ENCODE measurements at regions not wholly inside any gene's neighbourhood (a gene's known extent, or its start where the extent isn't known, plus 50 kb on each side); places are given as distances from the start of the nearest gene placed in this dataset.

- DNase-seq: peak; percentile 71
Measured at GRCh38 chr7:130912862-130913638, 179.0 kb upstream of the KLF14 start.

- DNase-seq: no peak
Measured at GRCh38 chr7:130913639-130914553, 179.9 kb upstream of the KLF14 start.

DNA sequence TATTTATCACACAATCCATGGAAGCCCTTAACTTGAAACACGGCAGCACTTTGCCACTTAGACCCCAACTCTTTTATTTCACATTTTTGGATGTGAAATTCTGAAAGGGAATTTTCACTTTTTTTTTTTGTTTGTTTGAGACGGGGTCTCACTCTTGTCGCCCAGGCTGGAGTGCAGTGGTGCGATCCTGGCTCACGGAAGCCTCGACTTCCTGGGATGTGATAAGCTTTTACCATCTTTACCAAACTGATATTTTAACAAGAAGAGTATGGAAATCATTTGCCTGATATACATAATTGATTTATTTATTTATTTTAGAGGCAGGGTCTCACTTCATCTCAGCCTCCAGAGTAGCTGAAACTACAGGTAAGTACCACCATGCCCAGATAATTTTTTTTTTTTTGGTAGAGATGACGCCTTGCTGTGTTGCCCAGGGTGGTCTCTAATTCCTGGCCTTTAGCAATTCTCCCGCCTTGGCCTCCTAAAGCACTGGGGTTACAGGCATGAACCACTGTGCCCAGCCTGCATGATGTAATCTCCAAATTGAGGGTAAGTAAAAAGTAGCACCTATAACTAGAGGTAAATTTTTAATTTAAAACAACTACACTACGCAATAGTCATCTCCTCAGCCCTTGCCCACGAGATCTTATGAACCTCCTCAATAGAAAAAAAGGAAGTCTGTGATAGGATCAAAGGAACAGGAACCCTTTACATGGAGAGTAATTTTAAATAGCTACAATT, 180.7 kb upstream of the KLF14 start:
- no peak for DNase-seq

DNA sequence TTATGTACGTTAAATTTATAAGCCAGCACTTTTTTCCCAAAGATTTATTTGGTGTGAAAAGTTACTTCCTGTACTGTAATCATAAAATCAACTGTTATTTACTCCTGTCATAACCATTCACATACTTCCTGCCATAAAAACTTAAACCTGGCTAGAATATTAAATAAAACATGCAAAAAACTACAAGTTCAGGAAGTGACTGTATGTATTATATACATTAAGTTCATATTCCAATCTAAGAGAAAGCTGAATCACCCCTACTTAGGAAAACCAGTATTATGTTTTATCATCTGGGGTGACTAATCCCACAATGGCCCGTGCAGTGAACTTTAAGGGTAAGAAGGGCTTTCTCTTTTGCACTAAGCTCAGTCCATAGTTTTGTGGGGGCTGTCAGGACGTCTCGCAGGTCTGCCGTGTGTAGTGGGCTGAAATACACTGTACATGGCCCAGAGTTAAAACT, 183.7 kb upstream of the KLF14 start:
- DNase-seq: no peak

DNA sequence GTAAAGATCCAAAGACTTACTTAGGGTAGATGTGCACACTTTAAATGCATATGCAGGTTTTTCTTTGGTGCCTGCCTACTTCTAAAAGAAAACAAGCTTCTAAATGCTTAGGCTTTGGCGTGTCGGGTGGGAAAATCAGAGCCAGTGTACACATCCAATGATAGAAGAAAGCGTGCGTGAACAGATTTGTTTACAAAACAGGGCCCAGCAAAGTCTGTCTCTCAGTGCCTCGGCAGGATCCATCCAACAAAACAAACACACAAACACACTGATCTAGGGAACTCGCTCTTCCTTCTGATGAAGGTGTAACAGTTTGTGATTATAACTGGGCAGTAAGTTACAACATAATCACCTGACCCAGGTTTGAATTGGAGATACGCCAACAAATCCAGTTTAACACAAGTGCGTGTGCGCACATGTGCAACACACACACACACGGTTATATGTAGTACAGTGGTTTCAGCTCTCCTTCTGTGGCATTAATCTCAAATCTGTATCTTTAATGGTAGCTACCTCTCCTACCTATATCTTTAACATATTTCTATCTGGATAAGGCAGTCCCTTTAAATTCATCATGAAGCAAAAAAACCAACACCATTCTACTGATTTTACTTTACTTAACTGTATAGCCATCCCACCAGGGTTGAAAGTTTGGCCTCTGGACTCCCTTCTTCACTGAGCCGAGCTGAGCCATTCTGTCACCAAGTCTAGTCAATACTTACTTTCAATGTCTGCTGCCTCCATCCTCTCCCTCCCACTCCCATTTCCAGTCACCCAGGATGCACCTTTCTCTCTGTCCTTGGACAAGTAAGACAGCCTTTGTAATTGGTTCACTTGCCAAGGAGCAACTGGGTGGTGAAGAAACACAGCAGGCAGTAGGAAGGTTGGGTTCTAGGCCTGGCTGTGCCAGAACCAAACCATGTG, 184.4 kb upstream of the KLF14 start:
- DNase-seq: no peak

DNA sequence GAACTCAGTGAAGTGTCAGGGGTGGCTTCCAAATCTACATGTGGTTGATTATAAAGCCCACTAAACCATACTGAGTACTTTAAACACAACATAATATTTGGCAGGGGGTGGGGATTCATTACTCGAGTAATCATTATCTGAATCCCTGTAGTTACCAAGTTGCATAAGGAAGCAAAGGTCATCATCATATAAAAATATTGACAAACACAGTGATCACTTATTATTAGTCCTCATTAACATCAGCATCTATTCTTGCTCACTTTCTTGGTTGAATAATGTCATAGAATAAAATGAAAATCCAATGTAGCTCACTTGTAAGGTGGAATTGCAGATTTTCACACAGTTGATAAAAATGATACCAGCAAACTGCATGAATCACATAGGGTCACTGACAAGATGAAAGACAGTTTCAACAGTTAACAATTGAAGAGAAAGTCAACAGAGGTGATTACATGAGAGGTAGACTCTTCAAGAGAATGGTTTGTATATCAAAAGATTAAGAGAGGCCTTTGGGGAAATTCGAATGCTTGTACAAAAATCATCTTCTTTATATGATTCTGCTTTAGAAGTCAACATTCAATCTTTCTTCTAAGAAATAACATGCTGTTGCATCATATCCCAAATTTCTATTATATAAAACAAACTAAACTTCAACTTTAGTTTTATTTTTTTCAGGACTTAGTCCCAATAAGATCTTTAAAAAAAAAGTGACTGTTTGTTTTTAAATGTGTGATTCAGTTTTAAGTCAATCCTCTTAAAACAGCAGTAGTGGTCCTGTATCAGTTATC, 185.5 kb upstream of the KLF14 start:
- DNase-seq: no peak

- DNase-seq: no peak
Measured at GRCh38 chr7:130920122-130920521, 186.1 kb upstream of the KLF14 start.

GRCh38 chr7:130921391-130922180, 187.6 kb upstream of the KLF14 start:
- no peak for DNase-seq

DNA sequence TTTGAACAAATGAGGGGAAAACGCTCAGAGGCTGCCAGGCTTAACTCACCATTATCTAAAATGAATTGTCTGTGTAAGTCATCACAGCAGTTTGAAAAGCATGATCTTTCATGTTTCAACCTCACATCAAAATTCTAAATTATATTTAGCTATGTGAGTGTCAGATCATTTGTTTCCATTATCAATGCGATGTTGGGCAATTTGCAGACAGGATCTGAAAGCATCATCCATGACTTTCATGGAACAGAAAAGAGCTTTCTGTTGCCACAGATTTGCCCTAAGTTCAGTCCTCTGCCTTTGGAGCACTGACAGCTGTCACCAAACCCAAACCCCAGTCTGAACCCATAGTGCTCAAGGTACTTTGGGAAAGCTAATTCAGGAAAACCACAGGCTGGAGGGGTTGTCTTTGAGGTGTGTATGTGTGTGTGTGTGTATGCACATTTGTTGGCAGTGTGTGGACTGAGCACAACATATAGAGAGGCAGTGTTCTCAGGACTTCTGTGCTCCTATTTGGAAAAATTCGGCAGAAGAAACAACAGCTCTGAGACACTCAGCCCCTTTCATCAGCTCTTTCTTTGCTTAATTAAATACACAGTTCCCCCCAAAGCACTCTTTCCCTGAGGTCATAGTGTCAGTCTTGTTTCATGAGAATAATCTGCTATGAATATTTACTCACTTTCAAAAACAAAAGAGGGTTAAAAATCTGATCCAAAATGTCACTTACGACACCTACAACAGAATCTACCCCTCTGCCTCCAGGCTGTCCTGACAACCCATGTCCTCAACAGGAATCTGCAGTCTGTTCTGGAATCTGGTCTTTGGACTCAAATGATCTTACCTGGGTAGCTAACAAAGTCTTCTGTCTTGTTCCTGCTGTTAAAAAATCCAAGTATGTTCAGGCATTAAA, 188.5 kb upstream of the KLF14 start:
- DNase-seq: no peak

- no peak for DNase-seq
Measured at GRCh38 chr7:130923365-130923764, 189.4 kb upstream of the KLF14 start.

DNA sequence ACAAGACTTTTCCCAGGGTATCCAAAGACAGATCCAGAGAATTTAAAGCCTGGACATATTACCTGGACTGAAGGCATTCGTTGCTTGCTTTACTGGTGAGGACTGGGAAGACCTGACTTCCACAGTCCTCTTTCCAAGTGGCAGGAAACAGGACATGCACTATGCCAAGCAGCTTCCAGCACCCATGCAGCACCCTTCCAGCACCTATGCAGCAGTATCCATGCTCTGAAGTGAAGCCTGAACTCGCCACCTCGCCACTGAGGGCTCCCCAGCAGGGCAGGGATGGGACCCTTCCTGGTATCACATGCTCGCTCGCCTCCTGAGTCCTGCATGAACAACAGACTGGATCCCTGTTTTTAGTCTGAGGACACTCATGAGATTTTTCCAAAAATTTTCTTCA, 189.9 kb upstream of the KLF14 start:
- DNase-seq: no peak

DNA sequence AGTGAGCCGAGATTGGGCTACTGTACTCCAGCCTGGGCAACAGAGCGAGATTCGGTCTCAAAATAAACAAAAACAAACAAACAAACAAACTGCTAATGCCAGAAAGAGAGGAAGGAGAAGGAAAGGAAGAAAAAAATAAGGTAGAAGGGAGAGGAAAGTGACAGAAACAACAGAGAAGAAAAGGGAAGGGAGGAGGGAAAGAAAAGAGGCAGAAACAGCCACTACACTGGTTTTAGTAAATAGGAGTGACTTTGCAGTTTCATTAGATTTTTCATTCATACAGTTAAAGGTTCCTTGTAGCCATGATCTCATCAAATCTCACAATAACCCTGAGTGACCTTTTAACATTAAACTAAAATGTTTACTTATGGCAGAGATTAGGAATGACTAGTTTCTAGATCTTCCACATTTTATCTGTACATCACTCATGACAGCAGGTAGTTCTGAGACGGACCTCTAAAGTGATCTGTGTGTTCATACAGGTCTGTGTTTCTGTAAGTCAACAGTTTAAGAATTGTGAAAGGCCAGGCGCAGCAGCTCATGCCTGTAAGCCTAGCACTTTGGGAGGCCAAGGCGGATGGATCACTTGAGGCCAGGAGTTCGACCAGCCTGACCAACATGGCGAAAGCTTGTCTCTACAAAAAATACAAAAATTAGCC, 191.3 kb upstream of the KLF14 start:
- no peak for DNase-seq

GRCh38 chr7:130926001-130926691, 192.1 kb upstream of the KLF14 start:
- no peak for DNase-seq

DNA sequence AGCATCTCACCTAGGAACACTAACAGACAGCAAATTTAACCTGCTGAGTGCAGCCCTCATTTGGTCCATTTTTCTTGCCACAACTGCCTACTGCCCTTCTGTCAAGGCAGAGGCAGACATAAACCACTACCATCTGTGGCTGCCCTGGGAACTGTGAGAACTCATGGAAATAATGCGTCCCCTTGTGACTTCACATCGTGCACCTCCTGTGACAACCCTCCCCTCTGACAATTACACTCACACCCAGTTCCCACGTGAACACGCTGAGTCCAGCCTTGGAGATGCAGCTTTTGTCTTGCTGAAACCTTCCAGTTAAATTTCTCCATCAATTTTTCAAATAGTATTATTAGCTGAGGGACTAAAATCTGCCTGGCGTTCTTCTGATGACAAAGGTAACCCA, 193.1 kb upstream of the KLF14 start:
- DNase-seq: no peak

- no peak for DNase-seq
Measured at GRCh38 chr7:130927564-130927963, 193.6 kb upstream of the KLF14 start.

DNA sequence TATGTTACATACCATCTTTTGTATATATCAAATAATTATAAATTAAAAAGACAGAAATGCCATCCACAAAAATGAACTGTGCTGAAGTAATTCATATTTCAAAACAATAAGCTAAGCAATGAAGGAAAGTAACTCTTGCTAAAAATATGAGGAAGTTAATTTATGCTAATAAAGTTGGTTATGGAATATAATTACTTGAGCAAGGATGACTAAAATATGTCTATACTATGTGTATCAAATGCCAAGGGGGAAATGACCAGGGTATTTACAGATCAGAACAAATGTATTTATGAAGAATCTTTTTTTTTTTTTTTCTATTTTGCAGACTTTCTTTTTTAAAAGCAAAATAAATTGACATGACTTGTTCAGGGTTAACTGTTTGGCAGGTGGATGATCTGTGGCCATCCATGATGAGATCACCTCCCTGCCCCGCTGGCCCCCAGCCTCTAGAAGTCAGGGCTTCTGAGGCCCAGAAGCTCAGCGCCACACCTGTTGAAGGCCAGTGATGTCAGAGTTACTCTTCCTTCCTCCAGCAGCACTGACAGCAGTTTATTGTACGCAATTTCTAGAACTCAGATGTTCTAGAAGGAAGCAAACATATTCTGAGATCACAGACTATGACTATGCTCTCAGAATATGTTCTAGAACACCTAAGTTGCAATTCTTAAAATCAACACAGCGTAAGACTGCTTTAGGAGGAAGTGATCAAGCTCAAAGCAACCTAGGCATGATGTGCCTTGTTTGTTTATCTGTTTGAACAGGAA, 196.1 kb upstream of the KLF14 start:
- DNase-seq: no peak

DNA sequence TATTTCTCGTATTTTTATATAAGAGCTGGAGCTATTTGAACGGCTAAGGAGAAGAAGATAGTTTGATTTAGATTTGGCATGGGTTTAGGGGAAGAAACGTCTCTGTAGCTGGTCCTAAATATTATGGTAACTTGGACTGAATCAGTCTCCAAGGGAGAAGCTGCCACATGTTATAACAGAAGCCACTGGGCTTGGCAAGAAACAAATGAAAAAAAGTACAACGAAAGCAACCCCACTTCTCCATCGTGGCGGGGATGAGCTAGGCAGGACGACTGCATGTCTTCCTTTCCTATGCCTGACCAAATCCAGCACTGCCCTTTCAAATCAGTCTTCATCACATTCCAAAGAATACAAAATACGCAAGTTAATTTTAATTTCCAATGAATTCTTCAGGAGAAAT, 196.7 kb upstream of the KLF14 start:
- DNase-seq: no peak

Data from stimulated activated CD4-positive, alpha-beta T cell treated with anti-CD3 and anti-CD28 coated beads, Interleukin-12 subunit alpha, Interleukin-12 subunit beta, amount 100 ng/mL, for 4 hours (primary cell).